GM18511 (cell line): ENCODE measurements at regions not wholly inside any gene's neighbourhood (a gene's known extent, or its start where the extent isn't known, plus 50 kb on each side); places are given as distances from the start of the nearest gene placed in this dataset.

ENCODE experiments used
- ATAC-seq: cut with Tn5 transposase; IDR thresholded peaks from one replicate; pipeline ENCODE4 v1.9.1; 2021; ENCODE audit warnings: mild to moderate bottlenecking, moderate library complexity; ENCODE audit not compliant: unreplicated experiment

- no peak for ATAC-seq
These were observed 351.9 kb downstream of the C16orf95 start for GRCh38 chr16:86965331-86965730.

- no peak for ATAC-seq
These were observed 351.2 kb downstream of the C16orf95 start for GRCh38 chr16:86965840-86966550.

- no peak for ATAC-seq
These were observed 350.4 kb downstream of the C16orf95 start for GRCh38 chr16:86966777-86967176.

GRCh38 chr16:86968866-86969265 is 348.3 kb downstream of the C16orf95 start:
- no peak for ATAC-seq

- ATAC-seq: no peak
These were observed 347.5 kb downstream of the C16orf95 start for GRCh38 chr16:86969716-86970115.

GRCh38 chr16:86970279-86970678 is 346.9 kb downstream of the C16orf95 start:
- ATAC-seq: no peak

- ATAC-seq: no peak
These were observed 346.5 kb downstream of the C16orf95 start for GRCh38 chr16:86970726-86971125.

- no peak for ATAC-seq
These were observed 345.9 kb downstream of the C16orf95 start for GRCh38 chr16:86971251-86971650.

- no peak for ATAC-seq
These were observed 343.1 kb downstream of the C16orf95 start for GRCh38 chr16:86974120-86974519.

- ATAC-seq: no peak
These were observed 341.7 kb downstream of the C16orf95 start for GRCh38 chr16:86975445-86975844.

- no peak for ATAC-seq
These were observed 340.0 kb downstream of the C16orf95 start for GRCh38 chr16:86977076-86977676.

GRCh38 chr16:86978445-86979030 is 338.7 kb downstream of the C16orf95 start:
- ATAC-seq: no peak

GRCh38 chr16:86979061-86979460 is 338.1 kb downstream of the C16orf95 start:
- no peak for ATAC-seq

- ATAC-seq: no peak
These were observed 337.1 kb downstream of the C16orf95 start for GRCh38 chr16:86979984-86980553.

GRCh38 chr16:86980644-86981043 is 336.5 kb downstream of the C16orf95 start:
- ATAC-seq: no peak

- no peak for ATAC-seq
These were observed 334.9 kb downstream of the C16orf95 start for GRCh38 chr16:86982347-86982596.

GRCh38 chr16:86982912-86983311 is 334.3 kb downstream of the C16orf95 start:
- ATAC-seq: no peak

- no peak for ATAC-seq
These were observed 333.6 kb downstream of the C16orf95 start for GRCh38 chr16:86983621-86984020.

GRCh38 chr16:86984343-86984742 is 332.8 kb downstream of the C16orf95 start:
- no peak for ATAC-seq

GRCh38 chr16:86984991-86985647 is 332.1 kb downstream of the C16orf95 start:
- ATAC-seq: no peak

- no peak for ATAC-seq
These were observed 331.6 kb downstream of the C16orf95 start for GRCh38 chr16:86985648-86986015.

- ATAC-seq: no peak
These were observed 331.1 kb downstream of the C16orf95 start for GRCh38 chr16:86986136-86986535.
